ENCODE measurements at regions not wholly inside any gene's neighbourhood (a gene's known extent, or its start where the extent isn't known, plus 50 kb on each side); places are given as distances from the start of the nearest gene placed in this dataset.

DNA sequence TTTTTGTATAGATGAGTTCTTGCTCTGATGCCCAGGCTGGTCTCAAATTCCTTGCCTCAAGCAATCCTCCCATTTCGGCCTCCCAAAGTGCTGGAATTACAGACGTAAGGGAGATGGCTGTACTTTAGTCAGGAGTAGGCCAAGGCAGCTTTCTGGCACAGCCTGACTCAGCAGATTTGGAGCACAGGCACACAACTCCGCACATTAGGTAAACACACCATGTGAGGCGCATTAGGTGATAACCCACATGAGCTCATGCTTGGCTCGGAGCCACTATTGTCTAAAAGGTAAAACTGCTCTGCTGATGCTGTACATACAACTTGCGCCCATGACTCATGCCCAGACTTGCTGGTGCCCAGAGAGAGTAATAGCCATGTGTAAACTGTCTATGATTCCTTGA, 1157.9 kb downstream of the TAF11L14 start:
- no peak overlapping the region for H4K8ac ChIP-seq (ENCODE audit: low read depth in 2 of 2, low read length in 2 of 2)
- WGBS, 2 experiments (ENCODE audit: extremely low coverage in 2 of 2, insufficient read length in 1 of 2), result 60% methylated on average over 1 of the region's 6 CpGs; no CpG with 5 or more reads in 1 of the 2 experiments
- no peak overlapping the region for H3K56ac ChIP-seq (ENCODE audit: extremely low read depth, insufficient read depth, low read length)
- DNase-seq, result no peak
- H2BK5ac ChIP-seq (ENCODE audit: low read depth, low read length, poor library complexity, severe bottlenecking), result no peak overlapping the region
- no peak overlapping the region for H3K4me3 ChIP-seq (ENCODE audit: insufficient read depth, low read depth, low read length)
- no peak overlapping the region for H3K23ac ChIP-seq (ENCODE audit: low read depth, low read length)
- in situ Hi-C loops (cut with MboI; ENCODE audit: low sequenced_read_pairs), result no loop called here
- H2BK15ac ChIP-seq (ENCODE audit: low read depth, low read length), result no peak overlapping the region
- no peak overlapping the region for H3K9ac ChIP-seq (ENCODE audit: low read depth, low read length)
- intact Hi-C loops (cut with micrococcal nuclease), result no loop called here
- H4K5ac ChIP-seq (ENCODE audit: low read depth, low read length), result no peak overlapping the region
- peaks cover 14% of the 10 kb centered on the region; the same call in 1 of the 2 replicates for H3K9me3 ChIP-seq (ENCODE audit: control insufficient read depth, insufficient read depth, low read length)
- no peaks in the 10 kb centered on the region for H3K36me3 ChIP-seq (ENCODE audit: control insufficient read depth, insufficient read depth, low read length)
- no peak overlapping the region for H2AK5ac ChIP-seq (ENCODE audit: low read depth, low read length)
- no peaks in the 10 kb centered on the region for H3K79me1 ChIP-seq (ENCODE audit: low read depth in 1 of 2, low read length in 2 of 2)
- H3K18ac ChIP-seq (ENCODE audit: low read depth, low read length), result no peak overlapping the region
- no peak overlapping the region for H3K4me2 ChIP-seq (ENCODE audit: low read depth, low read length)
- no peaks in the 10 kb centered on the region for H3K27me3 ChIP-seq (ENCODE audit: control insufficient read depth, insufficient read depth, low read length)
- TF ChIP-seq MAFK (IDR thresholded peaks at IDR 0.05; ENCODE audit: low read depth, low read length) (peak; percentile 62), SMC3 (IDR thresholded peaks at IDR 0.05; ENCODE audit: low read depth, low read length) (no peak)
- no peak overlapping the region for H3K27ac ChIP-seq (ENCODE audit: insufficient read depth, low read length)
- no peaks in the 10 kb centered on the region for H4K20me1 ChIP-seq (ENCODE audit: insufficient read depth, low read length)
- no peak overlapping the region for H2AK9ac ChIP-seq (replicated peaks; ENCODE audit: low read depth, low read length, poor library complexity)
- H4K91ac ChIP-seq (ENCODE audit: insufficient read depth, low read depth, low read length), result no peak overlapping the region
- H3K4ac ChIP-seq (ENCODE audit: low read depth, low read length), result no peak overlapping the region
- H3K9me1 ChIP-seq (ENCODE audit: insufficient read depth, low read length), result no peaks in the 10 kb centered on the region
- no peaks in the 10 kb centered on the region for H3K4me1 ChIP-seq (ENCODE audit: control insufficient read depth, insufficient read depth, low read length)
- no peak overlapping the region for H3K14ac ChIP-seq (replicated peaks; ENCODE audit: low read depth, low read length)
- ChIA-PET CTCF (no interaction called here), POLR2A (ENCODE audit: unreplicated experiment) (no interaction called here)
- H2BK120ac ChIP-seq (ENCODE audit: low read depth, low read length), result no peak overlapping the region
- no TSS peak for BruUV-seq (replicated peaks)
- no peak overlapping the region for H2AFZ ChIP-seq (replicated peaks; ENCODE audit: low read length, poor library complexity)
- no peak overlapping the region for H2BK20ac ChIP-seq (ENCODE audit: low read depth, low read length)
- dilution Hi-C loops (cut with HindIII; ENCODE audit: low sequenced_read_pairs, unreplicated experiment), result no loop called here
- ATAC-seq (ENCODE audit: low read depth), result no peak

Measured in IMR-90 (cell line).